H1 (cell line): ENCODE measurements at regions not wholly inside any gene's neighbourhood (a gene's known extent, or its start where the extent isn't known, plus 50 kb on each side); places are given as distances from the start of the nearest gene placed in this dataset.

Experiments
- CBX5 ChIP-seq: fragments of 300-800, 300-1000 bp; sonication (generic); IDR thresholded peaks from 2 replicates; pipeline ENCODE4 v1.7.1; 2016; ENCODE audit warnings: antibody characterized with exemption, low read length, low read depth
- CEBPB ChIP-seq: IDR thresholded peaks from 2 replicates; pipeline ENCODE4 v1.6.1; 2012; ENCODE audit warnings: low read depth, low read length
- EP300 ChIP-seq, 2 experiments: IDR thresholded peaks; 1 replicate in 1 of 2; 2 replicates in 1 of 2; pipeline ENCODE4 v1.6.1; 2011 to 2012; ENCODE audit warnings: low read depth in 2 of 2, low read length in 2 of 2, mild to moderate bottlenecking in 2 of 2, borderline replicate concordance in 1 of 2, inconsistent platforms in 1 of 2, moderate library complexity in 1 of 2
- HDAC2 ChIP-seq, 2 experiments: fragments of 300-600 bp in 1 of 2; sonication (generic) in 1 of 2; IDR thresholded peaks; 2 replicates each; pipeline ENCODE4 v1.6.1; 2011 to 2012; ENCODE audit warnings: low read depth in 2 of 2, low read length in 2 of 2, mild to moderate bottlenecking in 2 of 2, moderate library complexity in 2 of 2, borderline replicate concordance in 1 of 2, inconsistent platforms in 1 of 2
- RAD21 ChIP-seq, 2 experiments: IDR thresholded peaks in 1 of 2; conservative IDR thresholded peaks in 1 of 2; 2 replicates each; pipeline ENCODE4 v1.6.1; 2011; ENCODE audit warnings: low read depth in 2 of 2, low read length in 2 of 2, improper control_type of control experiment in 1 of 2, inconsistent platforms in 1 of 2, mild to moderate bottlenecking in 1 of 2, moderate library complexity in 1 of 2
- RBBP5 ChIP-seq: IDR thresholded peaks from 2 replicates; pipeline ENCODE4 v1.7.1; 2012; ENCODE audit warnings: low read depth, mild to moderate bottlenecking, inconsistent platforms, low read length, moderate library complexity, borderline replicate concordance

- TF ChIP-seq CBX5 (no peak), HDAC2 (IDR thresholded peaks at IDR 0.05; ENCODE audit: borderline replicate concordance in 1 of 2, low read depth in 2 of 2, low read length in 2 of 2) (no peak), EP300 (IDR thresholded peaks at IDR 0.05; ENCODE audit: borderline replicate concordance in 1 of 2, low read depth in 2 of 2, low read length in 2 of 2) (no peak), RAD21 (IDR thresholded peaks at IDR 0.05 in 1 of 2, conservative IDR thresholded peaks at IDR 0.05 in 1 of 2; ENCODE audit: low read depth in 2 of 2, low read length in 2 of 2) (no peak), RBBP5 (no peak), CEBPB (no peak)
These were observed 2513.2 kb downstream of the PCDH9 start (continued) for GRCh38 chr13:64716936-64717335.
